Endothelial cell of umbilical vein (primary cell): ENCODE measurements at regions not wholly inside any gene's neighbourhood (a gene's known extent, or its start where the extent isn't known, plus 50 kb on each side); places are given as distances from the start of the nearest gene placed in this dataset.

Source experiments
- EZH2 ChIP-seq: IDR thresholded peaks from 2 replicates; pipeline ENCODE4 v1.6.1; 2012; ENCODE audit warnings: borderline replicate concordance, low read depth, mild to moderate bottlenecking, moderate library complexity, low read length, inconsistent platforms; ENCODE audit not compliant: severe bottlenecking
- FOS ChIP-seq: IDR thresholded peaks from 2 replicates; pipeline ENCODE4 v1.6.1; 2011; ENCODE audit warnings: mild to moderate bottlenecking, low read length, moderate library complexity, borderline replicate concordance; ENCODE audit not compliant: insufficient read depth
- JUN ChIP-seq: IDR thresholded peaks from 2 replicates; pipeline ENCODE4 v1.6.1; 2011; ENCODE audit warnings: borderline replicate concordance, low read depth; ENCODE audit not compliant: insufficient read length, insufficient read depth
- POLR2A ChIP-seq: IDR thresholded peaks from 2 replicates; pipeline ENCODE4 v1.6.1; 2012; ENCODE audit warnings: low read depth, mild to moderate bottlenecking, control low read depth, low read length
- POLR2AphosphoS5 ChIP-seq: IDR thresholded peaks from 2 replicates; pipeline ENCODE4 v1.6.1; 2012; ENCODE audit warnings: low read depth, mild to moderate bottlenecking, control low read depth, low read length, moderate library complexity; ENCODE audit not compliant: insufficient read depth
- TF ChIP-seq, protein P1 (sequence below), 2 donors: IDR thresholded peaks; 1 replicate in 1 of 2; 2 replicates in 1 of 2; pipeline ENCODE4 v1.5.1; 2011; ENCODE audit warnings: low read length in 2 of 2, mild to moderate bottlenecking in 2 of 2, moderate library complexity in 2 of 2, control low read depth in 1 of 2, inconsistent platforms in 1 of 2, low read depth in 1 of 2; ENCODE audit not compliant: insufficient read depth in 1 of 2; ENCODE audit errors: extremely low read depth in 1 of 2
- TF ChIP-seq, protein P2 (sequence below): IDR thresholded peaks from 2 replicates; pipeline ENCODE4 v1.6.1; 2011; ENCODE audit not compliant: insufficient read depth, insufficient read length

- TF ChIP-seq, protein P1, sequence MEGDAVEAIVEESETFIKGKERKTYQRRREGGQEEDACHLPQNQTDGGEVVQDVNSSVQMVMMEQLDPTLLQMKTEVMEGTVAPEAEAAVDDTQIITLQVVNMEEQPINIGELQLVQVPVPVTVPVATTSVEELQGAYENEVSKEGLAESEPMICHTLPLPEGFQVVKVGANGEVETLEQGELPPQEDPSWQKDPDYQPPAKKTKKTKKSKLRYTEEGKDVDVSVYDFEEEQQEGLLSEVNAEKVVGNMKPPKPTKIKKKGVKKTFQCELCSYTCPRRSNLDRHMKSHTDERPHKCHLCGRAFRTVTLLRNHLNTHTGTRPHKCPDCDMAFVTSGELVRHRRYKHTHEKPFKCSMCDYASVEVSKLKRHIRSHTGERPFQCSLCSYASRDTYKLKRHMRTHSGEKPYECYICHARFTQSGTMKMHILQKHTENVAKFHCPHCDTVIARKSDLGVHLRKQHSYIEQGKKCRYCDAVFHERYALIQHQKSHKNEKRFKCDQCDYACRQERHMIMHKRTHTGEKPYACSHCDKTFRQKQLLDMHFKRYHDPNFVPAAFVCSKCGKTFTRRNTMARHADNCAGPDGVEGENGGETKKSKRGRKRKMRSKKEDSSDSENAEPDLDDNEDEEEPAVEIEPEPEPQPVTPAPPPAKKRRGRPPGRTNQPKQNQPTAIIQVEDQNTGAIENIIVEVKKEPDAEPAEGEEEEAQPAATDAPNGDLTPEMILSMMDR (IDR thresholded peaks at IDR 0.05; ENCODE audit: extremely low read depth in 1 of 2, insufficient read depth in 1 of 2, low read depth in 1 of 2, low read length in 2 of 2), result no peak
- TF ChIP-seq, protein P2, sequence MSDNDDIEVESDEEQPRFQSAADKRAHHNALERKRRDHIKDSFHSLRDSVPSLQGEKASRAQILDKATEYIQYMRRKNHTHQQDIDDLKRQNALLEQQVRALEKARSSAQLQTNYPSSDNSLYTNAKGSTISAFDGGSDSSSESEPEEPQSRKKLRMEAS, result no peak
- no peak for TF ChIP-seq POLR2AphosphoS5
- no peak for TF ChIP-seq EZH2
- TF ChIP-seq POLR2A, result no peak
- no peak for TF ChIP-seq JUN
- TF ChIP-seq FOS, result no peak
Measured at GRCh38 chr16:65249768-65250167, 127.9 kb upstream of the CDH11 start.
